IMR-90 (cell line): ENCODE measurements at regions not wholly inside any gene's neighbourhood (a gene's known extent, or its start where the extent isn't known, plus 50 kb on each side); places are given as distances from the start of the nearest gene placed in this dataset.

Experiments used
- ATAC-seq: fragments of 200-7000 bp; cut with Tn5 transposase; 2 replicates; pipeline ENCODE4 v1.9.1; 2020; ENCODE audit warnings: low read depth, mild to moderate bottlenecking, moderate library complexity
- BruUV-seq: library from RNA; stranded (reverse); fragments of 400-500 nt; replicated peaks from 2 replicates; lab custom pipeline; 2021; lab: Mats Ljungman, UMichigan
- CTCF ChIA-PET: fragments of 300-600 bp; formaldehyde crosslinking; extraction: SDS; loops from one replicate; lab custom pipeline; 2021; ENCODE audit warnings: antibody characterized with exemption; lab: Yijun Ruan, JAX
- POLR2A ChIA-PET: fragments of 300-600 bp; sonication (Branson Sonifier 250); formaldehyde crosslinking; loops from one replicate; lab custom pipeline; 2022; ENCODE audit warnings: antibody characterized with exemption; ENCODE audit not compliant: unreplicated experiment; lab: Charles Lee
- DNase-seq: peaks from one replicate; pipeline ENCODE4 v3.0.0; 2013
- H2AFZ ChIP-seq: replicated peaks from 2 replicates; pipeline ENCODE3; 2013; ENCODE audit warnings: low read length, mild to moderate bottlenecking; ENCODE audit not compliant: poor library complexity
- H2AK5ac ChIP-seq: 2 replicates; pipeline ENCODE4 v1.6.1; 2013; ENCODE audit warnings: low read depth, low read length, inconsistent platforms
- H2AK9ac ChIP-seq: replicated peaks from 2 replicates; pipeline ENCODE3; 2013; ENCODE audit warnings: mild to moderate bottlenecking, low read depth, low read length, moderate library complexity; ENCODE audit not compliant: poor library complexity
- H2BK120ac ChIP-seq: 2 replicates; pipeline ENCODE4 v1.6.1; 2013; ENCODE audit warnings: low read depth, low read length, inconsistent platforms
- H2BK15ac ChIP-seq: 3 replicates; pipeline ENCODE4 v1.6.1; 2013; ENCODE audit warnings: low read depth, low read length, inconsistent platforms
- H2BK20ac ChIP-seq: 2 replicates; pipeline ENCODE4 v1.6.1; 2013; ENCODE audit warnings: low read depth, mild to moderate bottlenecking, inconsistent platforms, low read length, moderate library complexity
- H2BK5ac ChIP-seq: 2 replicates; pipeline ENCODE4 v1.6.1; 2013; ENCODE audit warnings: mild to moderate bottlenecking, low read depth, low read length, inconsistent platforms; ENCODE audit not compliant: poor library complexity, severe bottlenecking
- H3K14ac ChIP-seq: replicated peaks from 2 replicates; pipeline ENCODE4 v1.6.1; 2013; ENCODE audit warnings: low read depth, low read length, inconsistent platforms
- H3K18ac ChIP-seq: 2 replicates; pipeline ENCODE4 v1.6.1; 2013; ENCODE audit warnings: low read depth, low read length, control low read depth
- H3K23ac ChIP-seq: 2 replicates; pipeline ENCODE4 v1.6.1; 2013; ENCODE audit warnings: low read depth, low read length, inconsistent platforms
- H3K27ac ChIP-seq: 2 replicates; pipeline ENCODE4 v1.5.1; 2013; ENCODE audit warnings: mild to moderate bottlenecking, control low read depth, low read length; ENCODE audit not compliant: insufficient read depth
- H3K27me3 ChIP-seq: 2 replicates; pipeline ENCODE4 v1.6.1; 2013; ENCODE audit warnings: low read length; ENCODE audit not compliant: control insufficient read depth, insufficient read depth
- H3K36me3 ChIP-seq: 2 replicates; pipeline ENCODE4 v1.6.1; 2013; ENCODE audit warnings: low read length, mixed read lengths; ENCODE audit not compliant: control insufficient read depth, insufficient read depth
- H3K4ac ChIP-seq: 2 replicates; pipeline ENCODE4 v1.6.1; 2013; ENCODE audit warnings: low read depth, low read length, inconsistent platforms
- H3K4me1 ChIP-seq: 2 replicates; pipeline ENCODE4 v1.6.1; 2013; ENCODE audit warnings: low read length, mixed read lengths; ENCODE audit not compliant: control insufficient read depth, insufficient read depth
- H3K4me2 ChIP-seq: 2 replicates; pipeline ENCODE4 v1.6.1; 2013; ENCODE audit warnings: low read depth, mild to moderate bottlenecking, control low read depth, low read length, moderate library complexity
- H3K4me3 ChIP-seq: 2 replicates; pipeline ENCODE4 v1.5.1; 2013; ENCODE audit warnings: low read depth, mild to moderate bottlenecking, control low read depth, low read length, moderate library complexity; ENCODE audit not compliant: insufficient read depth
- H3K56ac ChIP-seq: 2 replicates; pipeline ENCODE4 v1.6.1; 2013; ENCODE audit warnings: low read length, inconsistent platforms; ENCODE audit not compliant: insufficient read depth; ENCODE audit errors: extremely low read depth
- H3K79me1 ChIP-seq, 2 experiments: 2 replicates each; pipeline ENCODE4 v1.6.1; 2013; ENCODE audit warnings: low read length in 2 of 2, inconsistent platforms in 1 of 2, low read depth in 1 of 2
- H3K9ac ChIP-seq: 2 replicates; pipeline ENCODE4 v1.6.1; 2013; ENCODE audit warnings: low read depth, low read length, control low read depth
- H3K9me1 ChIP-seq: 2 replicates; pipeline ENCODE4 v1.6.1; 2013; ENCODE audit warnings: low read length, inconsistent platforms; ENCODE audit not compliant: insufficient read depth
- H3K9me3 ChIP-seq: 2 replicates; pipeline ENCODE4 v1.6.1; 2013; ENCODE audit warnings: low read length; ENCODE audit not compliant: control insufficient read depth, insufficient read depth
- H4K20me1 ChIP-seq: 2 replicates; pipeline ENCODE4 v1.6.1; 2013; ENCODE audit warnings: low read length, inconsistent platforms; ENCODE audit not compliant: insufficient read depth
- H4K5ac ChIP-seq: 2 replicates; pipeline ENCODE4 v1.6.1; 2013; ENCODE audit warnings: mild to moderate bottlenecking, low read depth, low read length, control low read depth
- H4K8ac ChIP-seq, 2 experiments: 2 replicates each; pipeline ENCODE4 v1.6.1; 2013; ENCODE audit warnings: low read depth in 2 of 2, low read length in 2 of 2, control low read depth in 1 of 2, inconsistent platforms in 1 of 2
- H4K91ac ChIP-seq: 2 replicates; pipeline ENCODE4 v1.6.1; 2013; ENCODE audit warnings: low read depth, low read length, inconsistent platforms; ENCODE audit not compliant: insufficient read depth
- CEBPB ChIP-seq: IDR thresholded peaks from 2 replicates; pipeline ENCODE4 v1.6.1; 2012; ENCODE audit warnings: low read depth, low read length, improper control_type of control experiment
- ELK1 ChIP-seq: fragments of 150-350 bp; IDR thresholded peaks from 2 replicates; pipeline ENCODE4 v1.6.1; 2016; ENCODE audit warnings: low read depth, mild to moderate bottlenecking, low read length, moderate library complexity, borderline replicate concordance
- MAFK ChIP-seq: IDR thresholded peaks from 2 replicates; pipeline ENCODE4 v1.6.1; 2012; ENCODE audit warnings: low read depth, low read length, improper control_type of control experiment
- RAD21 ChIP-seq: IDR thresholded peaks from 2 replicates; pipeline ENCODE4 v1.6.1; 2012; ENCODE audit warnings: low read length, improper control_type of control experiment
- RCOR1 ChIP-seq: IDR thresholded peaks from 2 replicates; pipeline ENCODE4 v1.6.1; 2012; ENCODE audit warnings: mild to moderate bottlenecking, low read length, improper control_type of control experiment; ENCODE audit not compliant: insufficient replicate concordance
- SMC3 ChIP-seq: fragments of 150-350 bp; IDR thresholded peaks from 2 replicates; pipeline ENCODE4 v1.6.1; 2016; ENCODE audit warnings: low read depth, mild to moderate bottlenecking, antibody characterized with exemption, low read length, moderate library complexity
- WGBS, 2 experiments: methylation state at CpG; one replicate each; pipeline versions ENCODE4 v1.1.5 to v1.1.7; 2013; ENCODE audit warnings: missing lambda C conversion rate in 2 of 2; ENCODE audit not compliant: insufficient read length in 1 of 2; ENCODE audit errors: extremely low coverage in 2 of 2; 5-methylcytosine and 5-hydroxymethylcytosine counted together
- dilution Hi-C: fragments of 300-500 bp; cut with HindIII; formaldehyde crosslinking; loops from one replicate; pipeline ENCODE4 v1.14.3; 2018; ENCODE audit warnings: low sequenced_read_pairs; ENCODE audit not compliant: unreplicated experiment
- in situ Hi-C: fragments of 300-500 bp; cut with MboI; formaldehyde crosslinking; loops from 3 replicates; pipeline ENCODE4 v1.14.3; 2019; ENCODE audit warnings: low sequenced_read_pairs, inconsistent platforms, mixed read lengths
- intact Hi-C: fragments of 100-400 bp; cut with micrococcal nuclease; formaldehyde crosslinking; loops from 2 replicates; pipeline ENCODE4 v1.10.0; 2022

GRCh38 chr13:86692291-86692690 is 893.1 kb upstream of the SLITRK6 start:
- no TSS peak for BruUV-seq
- CTCF ChIA-PET: no interaction called here
- no peak overlapping the region for H4K91ac ChIP-seq
- H3K27ac ChIP-seq: no peak overlapping the region
- no peak overlapping the region for H3K9ac ChIP-seq
- H3K23ac ChIP-seq: no peak overlapping the region
- no peak overlapping the region for H3K56ac ChIP-seq
- no peaks in the 10 kb centered on the region for H3K4me1 ChIP-seq
- POLR2A ChIA-PET: no interaction called here
- no peak overlapping the region for H4K8ac ChIP-seq
- H3K4ac ChIP-seq: no peak overlapping the region
- ATAC-seq (no peak), DNase-seq (no peak)
- intact Hi-C loops: no loop called here
- no peak overlapping the region for H2BK20ac ChIP-seq
- no peak overlapping the region for H3K18ac ChIP-seq
- no peak overlapping the region for H2AFZ ChIP-seq
- dilution Hi-C loops: no loop called here
- no peak overlapping the region for H2AK9ac ChIP-seq
- no peak overlapping the region for H3K14ac ChIP-seq
- no CpG with 5 or more reads among the region's 2 CpGs for WGBS, 2 experiments
- no peaks in the 10 kb centered on the region; the same call in 1 of the 2 replicates for H3K9me3 ChIP-seq
- no peak overlapping the region for H2AK5ac ChIP-seq
- no peak overlapping the region for H3K4me3 ChIP-seq
- no peaks in the 10 kb centered on the region for H3K9me1 ChIP-seq
- no peak overlapping the region for H2BK5ac ChIP-seq
- no peak overlapping the region for H3K4me2 ChIP-seq
- no peaks in the 10 kb centered on the region for H4K20me1 ChIP-seq
- no peak overlapping the region for H2BK120ac ChIP-seq
- H3K27me3 ChIP-seq: no peaks in the 10 kb centered on the region
- H4K5ac ChIP-seq: no peak overlapping the region
- H2BK15ac ChIP-seq: no peak overlapping the region
- no peaks in the 10 kb centered on the region for H3K36me3 ChIP-seq
- no peak for TF ChIP-seq ELK1
- TF ChIP-seq MAFK: no peak
- no peak for TF ChIP-seq RAD21
- no peak for TF ChIP-seq RCOR1
- no peak for TF ChIP-seq CEBPB
- TF ChIP-seq SMC3: no peak
- in situ Hi-C loops: no loop called here
- H3K79me1 ChIP-seq: no peaks in the 10 kb centered on the region
